Activated T-cell treated with anti-CD3 and anti-CD28 coated beads, Interleukin-2, amount 50 U/mL, for 4 hours (primary cell): ENCODE measurements at regions not wholly inside any gene's neighbourhood (a gene's known extent, or its start where the extent isn't known, plus 50 kb on each side); places are given as distances from the start of the nearest gene placed in this dataset.
A peak's percentile ranks its signal among the peaks of the same experiment; 100 is the strongest.
"Not testable (repeated sequence)": the region's sequence is repeated elsewhere in the genome, so short reads cannot be mapped to it uniquely, and the experiment has no call there.

ENCODE experiments used
- ATAC-seq, 2 donors: fragments of 200-7000 bp; cut with Tn5 transposase; one replicate each; pipeline ENCODE4 v1.10.0; 2021
- DNase-seq: peaks from one replicate; pipeline ENCODE4 v3.0.0-alpha.2; 2020
- H3K27me3 Mint-ChIP-seq: one replicate; pipeline ENCODE4 v1.8.0; 2021; ENCODE audit warnings: low read depth, mixed read lengths
- H3K36me3 Mint-ChIP-seq: one replicate; pipeline ENCODE4 v1.8.0; 2022; ENCODE audit warnings: mixed read lengths; ENCODE audit not compliant: insufficient read depth
- H3K4me1 Mint-ChIP-seq: one replicate; pipeline ENCODE4 v1.8.0; 2021; ENCODE audit warnings: low read depth, mixed read lengths
- H3K4me3 Mint-ChIP-seq: one replicate; pipeline ENCODE4 v1.8.0; 2021; ENCODE audit warnings: mild to moderate bottlenecking, moderate library complexity, mixed read lengths
- H3K9me3 Mint-ChIP-seq: one replicate; pipeline ENCODE4 v1.8.0; 2021; ENCODE audit warnings: mixed read lengths

GRCh38 chr2:61677306-61677705 is 139.2 kb upstream of the XPO1 start:
- Mint-ChIP-seq H3K9me3 (peaks cover 26% of the 10 kb centered on the region), H3K4me3 (no peak overlapping the region), H3K36me3 (peaks cover 5% of the 10 kb centered on the region), H3K4me1 (no peaks in the 10 kb centered on the region), H3K27me3 (peaks cover 3% of the 10 kb centered on the region)
- no peak for DNase-seq
- no peak for ATAC-seq

- H3K27me3 Mint-ChIP-seq = peaks cover 3% of the 10 kb centered on the region
- DNase-seq = no peak
- peaks cover 5% of the 10 kb centered on the region for H3K36me3 Mint-ChIP-seq
- no peak overlapping the region for H3K4me3 Mint-ChIP-seq
- H3K4me1 Mint-ChIP-seq = peaks cover 18% of the 10 kb centered on the region
- no peak for ATAC-seq
- peaks cover 26% of the 10 kb centered on the region for H3K9me3 Mint-ChIP-seq
Measured at GRCh38 chr2:61675204-61675603, 137.0 kb upstream of the XPO1 start.

- DNase-seq = no peak
- Mint-ChIP-seq H3K4me3 (peak overlapping the region; percentile 48), H3K4me1 (peaks cover 18% of the 10 kb centered on the region), H3K36me3 (peaks cover 5% of the 10 kb centered on the region), H3K9me3 (peaks cover 22% of the 10 kb centered on the region), H3K27me3 (no peaks in the 10 kb centered on the region)
- ATAC-seq = no peak
Measured at GRCh38 chr2:61671561-61672315, 133.6 kb upstream of the XPO1 start.

GRCh38 chr2:61670591-61671501 is 132.7 kb upstream of the XPO1 start:
- peaks cover 18% of the 10 kb centered on the region for H3K4me1 Mint-ChIP-seq
- peak overlapping the region; percentile 48 for H3K4me3 Mint-ChIP-seq
- no peaks in the 10 kb centered on the region for H3K27me3 Mint-ChIP-seq
- peaks cover 3% of the 10 kb centered on the region for H3K36me3 Mint-ChIP-seq
- peaks cover 20% of the 10 kb centered on the region for H3K9me3 Mint-ChIP-seq
- ATAC-seq = peak; percentile 84 to 85
- DNase-seq = no peak

- H3K4me3 Mint-ChIP-seq = no peak overlapping the region
- DNase-seq = no peak
Measured at GRCh38 chr2:61664190-61664589, 126.0 kb upstream of the XPO1 start.

GRCh38 chr2:61662990-61663389 is 124.8 kb upstream of the XPO1 start:
- Mint-ChIP-seq H3K9me3 (no peaks in the 10 kb centered on the region), H3K36me3 (no peaks in the 10 kb centered on the region), H3K4me1 (peaks cover 4% of the 10 kb centered on the region), H3K4me3 (no peak overlapping the region), H3K27me3 (no peaks in the 10 kb centered on the region)
- ATAC-seq (no peak), DNase-seq (no peak)

More at GRCh38 chr2:61664190-61664589, 126.0 kb upstream of the XPO1 start:
- no peaks in the 10 kb centered on the region for H3K36me3 Mint-ChIP-seq
- no peak for ATAC-seq
- H3K4me1 Mint-ChIP-seq = peaks cover 4% of the 10 kb centered on the region
- H3K27me3 Mint-ChIP-seq = no peaks in the 10 kb centered on the region
- no peaks in the 10 kb centered on the region for H3K9me3 Mint-ChIP-seq

- Mint-ChIP-seq H3K4me3 (no peak overlapping the region), H3K4me1 (peaks cover 4% of the 10 kb centered on the region), H3K36me3 (no peaks in the 10 kb centered on the region), H3K9me3 (no peaks in the 10 kb centered on the region), H3K27me3 (no peaks in the 10 kb centered on the region)
- ATAC-seq (no peak), DNase-seq (no peak)
Measured at GRCh38 chr2:61660511-61661388, 122.6 kb upstream of the XPO1 start.

GRCh38 chr2:61658841-61659780 is 121.0 kb upstream of the XPO1 start:
- peaks cover 4% of the 10 kb centered on the region for H3K4me1 Mint-ChIP-seq
- H3K4me3 Mint-ChIP-seq = no peak overlapping the region
- DNase-seq (no peak), ATAC-seq (no peak)
- no peaks in the 10 kb centered on the region for H3K9me3 Mint-ChIP-seq
- H3K36me3 Mint-ChIP-seq = no peaks in the 10 kb centered on the region
- no peaks in the 10 kb centered on the region for H3K27me3 Mint-ChIP-seq

- H3K27me3 Mint-ChIP-seq, DNase-seq, H3K9me3 Mint-ChIP-seq, H3K4me1 Mint-ChIP-seq, ATAC-seq, H3K36me3 Mint-ChIP-seq, H3K4me3 Mint-ChIP-seq: not testable (repeated sequence)
Measured at GRCh38 chr2:61649946-61650345, 111.8 kb upstream of the XPO1 start.

GRCh38 chr2:61649021-61649420 is 110.9 kb upstream of the XPO1 start:
- Mint-ChIP-seq H3K36me3 (no peaks in the 10 kb centered on the region), H3K4me3 (no peak overlapping the region), H3K9me3 (peaks cover 7% of the 10 kb centered on the region), H3K27me3 (no peaks in the 10 kb centered on the region), H3K4me1 (no peaks in the 10 kb centered on the region)
- ATAC-seq = no peak
- DNase-seq = no peak

GRCh38 chr2:61647044-61647443 is 108.9 kb upstream of the XPO1 start:
- H3K9me3 Mint-ChIP-seq = peaks cover 7% of the 10 kb centered on the region
- no peaks in the 10 kb centered on the region for H3K27me3 Mint-ChIP-seq
- no peaks in the 10 kb centered on the region for H3K36me3 Mint-ChIP-seq
- DNase-seq = no peak
- H3K4me3 Mint-ChIP-seq = no peak overlapping the region
- no peak for ATAC-seq
- H3K4me1 Mint-ChIP-seq = no peaks in the 10 kb centered on the region

GRCh38 chr2:61645911-61646310 is 107.8 kb upstream of the XPO1 start:
- no peaks in the 10 kb centered on the region for H3K4me1 Mint-ChIP-seq

GRCh38 chr2:61643153-61643552 is 105.0 kb upstream of the XPO1 start:
- H3K27me3 Mint-ChIP-seq, H3K36me3 Mint-ChIP-seq, ATAC-seq, H3K4me1 Mint-ChIP-seq, H3K4me3 Mint-ChIP-seq, DNase-seq, H3K9me3 Mint-ChIP-seq: not testable (repeated sequence)

More at GRCh38 chr2:61645911-61646310, 107.8 kb upstream of the XPO1 start:
- no peak for ATAC-seq
- Mint-ChIP-seq H3K36me3 (no peaks in the 10 kb centered on the region), H3K9me3 (peaks cover 7% of the 10 kb centered on the region), H3K4me3 (no peak overlapping the region), H3K27me3 (no peaks in the 10 kb centered on the region)
- DNase-seq = no peak
